Activated naive CD4-positive, alpha-beta T cell treated with Interleukin-2 at 50 U/mL for 16 hours (primary cell): ENCODE measurements at regions not wholly inside any gene's neighbourhood (a gene's known extent, or its start where the extent isn't known, plus 50 kb on each side); places are given as distances from the start of the nearest gene placed in this dataset.
"Not testable (repeated sequence)": the region's sequence is repeated elsewhere in the genome, so short reads cannot be mapped to it uniquely, and the experiment has no call there.

Source experiments
- DNase-seq: peaks from one replicate; pipeline ENCODE4 v3.0.0-alpha.2; 2020

DNA sequence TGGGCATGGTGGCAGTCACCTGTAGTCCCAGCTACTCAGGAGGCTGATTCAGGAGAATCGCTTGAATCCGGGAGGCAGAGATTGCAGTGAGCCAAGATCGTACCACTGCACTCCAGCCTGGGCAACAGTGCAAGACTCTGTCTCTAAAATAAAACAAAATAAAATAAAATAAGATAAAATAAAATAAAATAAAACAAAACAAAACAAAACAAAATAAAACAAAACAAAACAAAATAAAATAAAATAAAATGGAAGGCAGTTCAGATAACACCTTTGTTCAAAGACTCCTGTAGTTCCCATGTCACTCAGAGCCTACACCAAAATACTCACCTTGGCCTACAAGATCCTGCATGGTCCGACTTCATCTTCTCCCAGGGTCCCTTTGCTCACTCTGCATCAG is 61.3 kb downstream of the SYF2 start:
- DNase-seq = not testable (repeated sequence)

- DNase-seq = no peak
Measured at GRCh38 chr1:25170439-25170838, 61.9 kb downstream of the SYF2 start.

GRCh38 chr1:25169610-25170009 is 62.7 kb downstream of the SYF2 start:
- DNase-seq = no peak

- no peak for DNase-seq
Measured at GRCh38 chr1:25169168-25169567, 63.1 kb downstream of the SYF2 start.

DNA sequence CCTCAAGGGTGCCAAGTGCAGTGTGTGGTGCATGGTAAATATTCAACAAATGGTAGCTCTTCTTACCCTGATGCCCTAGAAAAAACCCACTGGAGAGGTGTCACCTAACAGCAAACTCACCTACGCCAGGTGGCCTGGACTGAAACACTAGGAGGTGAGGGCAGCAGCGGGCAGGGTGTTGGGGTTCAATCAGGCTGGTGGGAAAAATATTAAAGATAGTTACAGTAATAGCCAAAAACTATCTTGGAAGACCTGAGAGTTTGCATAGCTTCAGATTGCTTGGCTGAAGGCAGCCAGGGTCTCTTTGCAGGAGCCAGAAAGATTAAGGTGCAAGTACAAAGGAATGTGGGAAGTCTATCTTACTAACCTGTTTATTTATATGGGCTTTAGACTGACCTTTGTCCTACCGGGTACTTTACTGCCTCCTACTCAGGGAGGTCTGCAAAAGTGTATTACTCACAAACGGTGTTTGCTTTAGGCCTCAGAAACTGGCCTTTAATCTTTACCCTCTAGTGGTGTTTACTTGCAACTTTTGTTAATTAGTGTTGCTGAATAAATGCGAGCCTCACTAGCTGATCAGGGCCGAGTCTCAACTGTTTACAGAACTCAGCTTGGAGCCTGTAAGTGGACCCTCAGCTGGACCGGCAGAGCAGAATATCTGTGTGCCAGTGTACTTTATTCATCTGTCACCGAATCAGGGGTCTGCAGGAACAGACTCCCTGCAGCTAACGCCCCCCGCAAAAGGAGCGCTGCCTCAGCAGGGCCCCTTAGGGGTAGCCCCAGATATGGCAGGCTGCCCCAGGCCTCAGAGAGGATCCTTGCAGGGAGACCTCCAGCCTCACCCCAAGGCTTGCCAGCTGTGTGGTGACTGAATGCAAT is 63.9 kb downstream of the SYF2 start:
- DNase-seq = no peak

DNA sequence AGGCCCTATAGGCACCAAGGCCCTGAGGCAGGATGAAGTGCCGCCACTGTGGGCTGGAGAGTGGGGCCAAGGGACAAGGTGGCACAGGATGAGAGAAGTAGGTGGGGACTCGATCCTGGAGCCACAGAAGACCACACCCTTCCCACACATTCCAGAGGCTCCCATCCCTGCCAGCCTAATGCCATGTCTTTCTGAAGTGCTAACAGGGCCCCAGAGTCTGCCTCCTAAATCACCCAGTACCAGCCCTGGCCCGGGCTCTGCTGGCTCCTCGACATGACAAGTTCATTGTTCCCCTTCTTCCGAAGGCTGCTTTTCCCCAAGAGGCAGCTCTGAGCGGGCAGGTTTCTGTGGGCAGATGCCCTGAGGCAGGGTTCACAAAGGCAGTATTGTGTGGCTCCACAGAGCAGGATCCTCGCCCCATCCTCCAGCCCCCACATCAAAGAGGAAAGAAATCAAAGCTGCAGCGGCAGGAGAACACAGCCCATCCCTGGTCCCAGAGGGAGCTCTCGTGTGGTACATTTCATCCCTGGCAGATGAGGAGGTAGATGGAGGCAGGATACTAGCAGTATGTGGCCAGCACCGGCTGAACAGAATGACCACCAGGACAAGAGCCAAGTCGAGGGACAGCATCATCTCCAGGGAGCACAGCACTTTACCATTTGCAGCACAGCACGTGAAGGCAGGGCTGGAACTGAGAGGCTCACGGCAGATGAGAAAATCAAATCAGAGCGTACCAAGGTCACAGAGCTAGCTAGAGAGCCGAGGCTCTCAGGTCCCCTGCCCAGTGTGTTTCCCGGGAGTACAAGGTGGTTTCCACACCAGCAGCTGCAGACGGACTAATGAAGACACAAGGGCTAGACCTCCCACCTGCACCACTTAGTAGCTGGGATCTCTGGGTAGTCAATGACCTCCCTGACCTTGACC is 64.8 kb downstream of the SYF2 start:
- no peak for DNase-seq

- DNase-seq = no peak
Measured at GRCh38 chr1:25166847-25167246, 65.5 kb downstream of the SYF2 start.

DNA sequence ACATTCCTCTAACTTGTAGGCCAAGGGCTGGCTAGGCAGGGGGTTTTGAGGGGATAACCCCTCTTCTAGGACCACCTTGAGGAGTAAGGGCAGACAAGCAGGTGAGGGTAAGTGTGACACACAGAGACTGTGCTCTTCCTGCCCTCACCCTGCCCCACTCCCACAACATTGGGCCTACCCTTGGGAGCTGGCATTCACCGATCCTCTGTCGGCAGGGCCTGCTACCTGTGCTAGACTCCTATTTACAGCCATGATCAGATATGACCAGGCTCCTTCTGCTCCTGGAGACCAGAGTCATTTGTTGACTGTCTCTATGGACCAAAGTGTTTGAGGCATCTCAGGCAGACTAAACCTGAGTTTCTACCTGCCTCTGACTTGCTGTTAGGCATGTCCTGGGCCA is 68.3 kb downstream of the SYF2 start:
- DNase-seq = no peak

DNA sequence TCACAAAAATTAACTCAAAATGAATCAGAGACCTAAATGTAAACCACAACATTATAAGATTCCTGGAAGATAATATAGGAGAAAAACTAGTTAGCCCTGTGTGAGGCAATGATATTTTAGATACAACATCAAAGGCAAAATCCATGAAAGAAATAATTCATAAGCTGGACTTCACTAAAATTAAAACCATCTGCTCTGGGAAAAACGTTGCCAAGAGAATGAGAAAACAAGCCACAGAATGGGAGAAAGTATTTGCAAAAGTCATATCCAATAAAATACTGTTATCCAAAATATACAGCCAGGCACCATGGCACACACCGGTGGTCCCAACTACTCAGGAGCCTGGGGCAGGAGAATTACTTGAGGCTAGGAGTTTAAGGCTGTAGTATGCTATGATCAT is 70.3 kb downstream of the SYF2 start:
- DNase-seq = no peak

DNA sequence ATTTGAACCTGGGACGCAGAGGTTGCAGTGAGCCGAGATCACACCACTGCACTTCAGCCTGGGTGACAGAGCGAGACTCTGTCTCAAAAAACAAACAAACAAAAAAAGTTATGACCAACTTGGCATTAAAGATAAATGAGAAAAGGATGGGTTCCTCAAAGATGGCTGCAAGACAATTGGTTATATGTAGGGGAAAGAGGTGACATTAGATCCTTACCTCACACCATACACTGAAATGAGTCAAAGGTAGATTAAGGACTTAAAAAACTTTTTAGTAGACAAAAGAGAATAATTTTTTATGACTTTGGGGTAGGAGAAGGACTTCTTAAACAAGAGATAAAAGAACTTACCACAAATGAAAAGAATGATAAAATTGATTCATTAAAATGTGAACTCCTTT is 74.5 kb downstream of the SYF2 start:
- DNase-seq = no peak

GRCh38 chr1:25150985-25151495 is 81.3 kb downstream of the SYF2 start:
- no peak for DNase-seq

DNA sequence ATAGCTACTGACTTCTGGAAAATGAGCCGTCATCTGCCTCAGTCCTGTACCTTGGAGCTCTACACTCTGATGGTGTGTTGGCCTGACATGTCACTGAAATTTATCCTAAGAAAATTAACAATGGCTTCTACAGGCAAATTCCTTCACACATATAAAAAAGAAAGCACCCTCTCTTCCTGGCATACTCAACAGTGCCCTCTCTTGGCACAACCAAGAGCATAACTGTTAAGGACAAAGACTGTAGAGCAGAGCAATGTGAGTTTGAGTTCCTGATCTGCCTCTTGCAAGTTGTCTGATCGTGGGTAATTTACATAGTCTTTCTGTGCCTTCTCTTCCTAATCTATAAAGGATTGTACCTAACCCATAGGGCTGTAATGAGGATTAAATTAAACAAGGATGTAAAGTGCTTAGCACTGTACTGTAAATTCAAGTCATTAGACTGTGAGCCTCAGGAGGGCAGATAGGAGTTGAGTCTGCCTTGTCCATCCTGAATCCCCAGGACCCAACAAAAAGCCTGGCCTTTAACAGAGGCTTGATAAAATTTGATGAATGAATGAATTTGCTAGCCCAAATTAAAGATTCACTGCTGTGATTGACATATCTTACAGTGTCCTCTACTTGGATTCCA is 83.5 kb downstream of the SYF2 start:
- DNase-seq = peak; percentile 25

- no peak for DNase-seq
Measured at GRCh38 chr1:25146451-25146855, 85.8 kb downstream of the SYF2 start.

DNA sequence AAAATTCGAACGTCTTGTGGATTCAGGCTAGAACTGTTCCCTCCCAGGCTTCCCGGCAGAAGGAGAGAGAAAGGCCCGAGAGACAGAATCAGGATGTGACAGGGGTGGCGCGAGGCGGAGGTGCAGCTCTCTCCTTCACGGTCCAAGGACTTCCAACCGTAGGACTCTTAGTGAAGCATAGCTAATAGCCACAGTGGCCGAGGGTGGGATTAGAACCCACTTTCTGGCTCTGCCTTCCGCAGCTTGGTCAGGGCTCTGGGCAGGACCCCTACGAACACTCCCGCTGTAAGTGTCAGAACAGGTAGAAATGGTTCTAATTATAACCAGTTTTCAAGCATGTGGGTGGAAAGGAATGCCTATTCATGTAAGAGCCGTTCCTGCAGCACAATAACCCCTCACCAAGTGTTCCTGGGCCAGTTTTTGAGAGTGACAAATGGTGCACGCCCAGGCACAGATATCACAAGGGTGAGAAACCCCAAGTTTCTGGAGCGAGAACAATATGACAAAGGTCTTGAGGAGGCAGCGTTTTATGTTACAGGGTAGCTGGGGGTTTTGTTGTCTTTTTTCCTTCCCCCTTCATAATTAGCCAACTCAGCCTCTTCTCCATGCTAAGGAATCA is 86.4 kb downstream of the SYF2 start:
- no peak for DNase-seq

DNA sequence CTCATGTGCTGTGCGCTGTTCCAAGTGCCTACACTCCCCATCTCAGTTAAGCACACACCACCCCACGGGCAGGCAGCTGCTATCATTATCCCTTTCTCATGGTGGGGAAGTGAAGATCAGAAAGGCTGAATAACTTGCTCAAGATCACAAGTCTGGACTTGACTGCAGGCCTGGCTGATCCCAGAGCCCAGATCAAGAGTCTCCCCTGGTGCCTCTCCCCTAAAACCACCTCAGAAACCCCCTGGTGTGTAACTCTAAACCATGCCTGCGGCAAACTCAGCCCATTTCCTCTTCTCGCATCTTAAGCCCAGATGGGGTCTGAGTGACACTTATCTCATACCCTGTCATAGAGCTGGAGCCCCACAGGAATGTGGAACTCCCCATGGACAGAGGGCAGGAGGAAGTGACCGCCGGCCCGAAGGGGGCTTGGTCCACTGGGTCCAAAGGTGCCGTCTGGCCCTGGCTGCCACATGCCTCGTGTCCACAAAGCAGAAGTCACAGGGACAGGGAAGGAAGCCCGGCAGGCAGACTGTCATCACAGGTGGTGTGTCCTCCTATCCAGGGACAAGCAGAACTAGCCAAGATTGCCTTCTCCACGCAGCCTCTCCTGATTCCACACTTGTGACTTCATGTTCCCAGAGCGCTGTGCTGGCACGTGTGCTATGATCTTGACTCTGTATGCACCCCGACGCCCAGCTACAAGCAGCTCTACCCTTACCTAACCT is 92.1 kb downstream of the SYF2 start:
- DNase-seq = no peak

DNA sequence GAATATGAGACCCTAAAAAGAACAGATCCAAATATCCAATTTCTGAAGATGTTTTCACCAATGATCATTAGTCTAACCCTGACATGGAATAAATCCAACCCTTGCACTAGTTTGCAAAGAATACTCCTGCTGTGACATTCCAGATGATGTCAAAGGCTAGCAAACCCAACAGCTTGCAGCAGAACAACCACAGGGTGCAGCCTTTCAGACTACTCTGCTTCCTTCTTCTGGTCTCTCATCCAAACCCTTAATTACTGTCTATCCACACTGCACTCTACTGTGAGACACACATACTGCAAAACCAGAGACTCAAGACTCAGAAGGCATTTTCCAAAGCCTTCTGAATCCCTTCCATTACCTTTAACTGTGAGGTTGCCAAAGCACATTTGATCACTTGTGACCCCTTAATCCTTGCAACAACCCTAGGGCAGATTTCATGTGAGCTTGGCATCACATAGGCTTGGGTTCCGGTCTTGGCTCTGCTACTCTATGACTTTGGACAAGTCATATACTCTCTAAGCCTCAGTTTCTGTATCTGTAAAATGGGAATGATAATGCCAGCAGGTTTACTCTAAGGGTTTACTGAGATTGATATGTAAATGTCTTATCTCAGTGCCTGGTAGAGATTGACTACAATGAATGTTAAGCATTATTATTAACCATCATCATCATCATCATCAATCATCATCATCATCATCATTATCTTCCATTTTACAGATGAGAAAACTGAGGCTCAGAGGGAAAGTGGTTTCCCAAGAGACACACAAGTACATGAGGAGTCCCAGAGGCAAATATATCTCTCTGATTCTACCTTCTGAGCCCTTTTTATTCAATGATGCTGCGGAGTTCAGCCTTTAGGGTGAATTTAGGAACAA is 94.5 kb downstream of the SYF2 start:
- no peak for DNase-seq

- DNase-seq = no peak
Measured at GRCh38 chr1:25137106-25137505, 95.2 kb downstream of the SYF2 start.

- no peak for DNase-seq
Measured at GRCh38 chr1:25135909-25136308, 96.4 kb downstream of the SYF2 start.

GRCh38 chr1:25134801-25135461 is 97.4 kb downstream of the SYF2 start:
- DNase-seq = no peak

DNA sequence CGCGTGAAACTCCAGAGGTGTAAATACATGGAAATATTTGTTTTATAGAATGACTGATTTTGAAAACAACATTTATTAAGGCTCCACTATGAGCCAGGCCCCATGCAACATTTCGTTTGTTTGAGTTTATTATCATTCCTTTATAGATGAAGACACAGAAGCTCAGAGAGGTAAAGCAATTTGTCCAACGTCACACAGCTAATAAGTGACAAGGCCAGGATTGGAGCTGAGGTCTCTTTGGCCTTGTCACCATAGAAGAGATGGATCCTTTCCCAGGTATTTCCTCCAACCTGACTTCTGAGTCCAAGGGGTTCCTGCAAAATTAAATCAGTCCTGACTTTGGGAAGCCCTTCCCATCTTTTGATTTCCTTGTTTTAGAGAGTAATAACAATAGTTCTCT is 98.0 kb downstream of the SYF2 start:
- DNase-seq = no peak
